ENCODE measurements at regions not wholly inside any gene's neighbourhood (a gene's known extent, or its start where the extent isn't known, plus 50 kb on each side); places are given as distances from the start of the nearest gene placed in this dataset.
"Not testable (repeated sequence)": the region's sequence is repeated elsewhere in the genome, so short reads cannot be mapped to it uniquely, and the experiment has no call there.

DNA sequence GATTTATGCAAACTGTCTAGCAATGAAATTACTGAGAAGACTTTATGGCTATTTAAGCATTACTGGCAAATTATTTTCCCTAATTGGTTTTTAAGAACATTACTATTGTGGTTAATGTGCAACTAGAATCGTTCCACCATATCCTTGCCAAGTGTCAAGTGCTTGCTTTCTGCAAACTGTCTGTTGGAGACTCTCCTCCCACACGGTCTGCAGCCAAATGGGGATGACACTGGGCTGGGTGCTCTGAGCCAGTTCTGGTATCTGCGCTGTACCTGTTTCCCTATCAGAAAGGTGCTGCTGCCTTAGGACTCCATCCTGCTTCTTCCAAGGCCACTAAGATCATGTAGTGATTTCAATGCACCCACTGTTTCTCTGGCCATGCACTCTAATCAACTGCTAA lies 110.4 kb downstream of the RAMP3 start:
- Histone ChIP-seq H3K4me1 (no peaks in the 10 kb centered on the region), H3K36me3 (no peaks in the 10 kb centered on the region), H3K27ac (no peak overlapping the region), H3K27me3 (no peaks in the 10 kb centered on the region), H3K9me3 (no peaks in the 10 kb centered on the region), H3K4me3 (no peak overlapping the region)
- 44 to 69% methylated on average over 3 of the region's 3 CpGs for WGBS, 2 donors
- intact Hi-C loops (cut with DNase I) = no loop called here
- DNase-seq = no peak
- TF ChIP-seq, protein P1, sequence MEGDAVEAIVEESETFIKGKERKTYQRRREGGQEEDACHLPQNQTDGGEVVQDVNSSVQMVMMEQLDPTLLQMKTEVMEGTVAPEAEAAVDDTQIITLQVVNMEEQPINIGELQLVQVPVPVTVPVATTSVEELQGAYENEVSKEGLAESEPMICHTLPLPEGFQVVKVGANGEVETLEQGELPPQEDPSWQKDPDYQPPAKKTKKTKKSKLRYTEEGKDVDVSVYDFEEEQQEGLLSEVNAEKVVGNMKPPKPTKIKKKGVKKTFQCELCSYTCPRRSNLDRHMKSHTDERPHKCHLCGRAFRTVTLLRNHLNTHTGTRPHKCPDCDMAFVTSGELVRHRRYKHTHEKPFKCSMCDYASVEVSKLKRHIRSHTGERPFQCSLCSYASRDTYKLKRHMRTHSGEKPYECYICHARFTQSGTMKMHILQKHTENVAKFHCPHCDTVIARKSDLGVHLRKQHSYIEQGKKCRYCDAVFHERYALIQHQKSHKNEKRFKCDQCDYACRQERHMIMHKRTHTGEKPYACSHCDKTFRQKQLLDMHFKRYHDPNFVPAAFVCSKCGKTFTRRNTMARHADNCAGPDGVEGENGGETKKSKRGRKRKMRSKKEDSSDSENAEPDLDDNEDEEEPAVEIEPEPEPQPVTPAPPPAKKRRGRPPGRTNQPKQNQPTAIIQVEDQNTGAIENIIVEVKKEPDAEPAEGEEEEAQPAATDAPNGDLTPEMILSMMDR (IDR thresholded peaks at IDR 0.05) = no peak
- TF ChIP-seq POLR2AphosphoS5 (IDR thresholded peaks at IDR 0.05) = no peak
- no peak for TF ChIP-seq EP300 (IDR thresholded peaks at IDR 0.05)
- TF ChIP-seq POLR2A (IDR thresholded peaks at IDR 0.05) = no peak

DNA sequence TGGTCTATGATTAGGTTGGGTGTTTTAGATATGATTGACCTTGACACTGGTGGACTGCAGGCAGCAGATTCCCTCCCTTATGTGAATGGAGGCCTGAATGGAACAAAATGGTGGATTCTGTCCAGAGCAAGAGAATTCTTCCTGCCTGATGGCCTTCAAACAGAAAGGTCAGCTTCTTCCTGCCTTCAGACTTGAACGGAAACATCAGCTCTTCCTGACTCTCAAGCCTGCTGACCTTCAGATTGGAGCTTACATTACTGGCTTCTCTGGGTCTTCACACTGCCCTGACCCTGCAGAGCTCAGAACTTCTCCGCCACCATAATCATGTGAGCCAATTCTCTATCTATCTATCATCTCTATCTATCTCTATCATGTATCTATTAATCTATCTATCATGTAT lies 111.6 kb downstream of the RAMP3 start:
- Histone ChIP-seq H3K36me3 (no peaks in the 10 kb centered on the region), H3K27me3 (no peaks in the 10 kb centered on the region), H3K9me3 (no peaks in the 10 kb centered on the region), H3K4me3 (no peak overlapping the region), H3K4me1 (no peaks in the 10 kb centered on the region), H3K27ac (no peak overlapping the region)
- no peak for DNase-seq
- TF ChIP-seq, protein P1 (IDR thresholded peaks at IDR 0.05) = no peak
- TF ChIP-seq EP300 (IDR thresholded peaks at IDR 0.05) (no peak), POLR2AphosphoS5 (IDR thresholded peaks at IDR 0.05) (no peak), POLR2A (IDR thresholded peaks at IDR 0.05) (no peak)
- WGBS, 2 donors = 93 to 96% methylated on average over 2 of the region's 2 CpGs
- intact Hi-C loops (cut with DNase I) = no loop called here

DNA sequence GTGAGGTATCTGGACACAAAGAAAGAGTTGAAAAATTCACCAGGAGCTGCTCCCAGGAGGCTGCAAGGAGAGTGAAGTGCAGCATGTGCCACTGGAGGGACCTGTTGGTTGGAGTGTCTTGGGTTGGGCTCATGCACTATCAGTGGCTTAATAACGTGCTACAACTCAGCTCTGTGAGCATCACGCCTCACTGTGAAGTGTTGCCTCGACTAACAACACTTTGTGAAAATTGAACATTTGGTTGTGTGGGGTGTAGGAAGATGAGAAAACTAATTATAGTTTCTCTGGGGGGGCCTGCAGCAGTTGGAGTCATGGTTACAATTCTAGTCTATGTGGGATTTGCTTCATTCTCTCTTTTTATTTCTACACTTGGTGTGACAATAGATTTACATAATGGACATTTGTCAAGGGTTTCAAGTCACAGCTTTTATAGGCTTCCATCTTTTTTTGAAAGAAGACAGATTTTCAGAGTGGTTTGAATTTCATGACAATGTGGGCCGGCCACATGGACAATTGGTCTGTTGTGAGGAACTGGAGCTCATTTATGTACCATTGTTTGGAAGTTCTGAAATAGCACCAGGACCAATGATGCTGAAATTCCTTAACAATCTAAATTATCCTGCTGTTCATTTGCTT lies 121.3 kb downstream of the RAMP3 start:
- H3K4me1 ChIP-seq = no peaks in the 10 kb centered on the region
- no peak overlapping the region for H3K27ac ChIP-seq
- no peaks in the 10 kb centered on the region for H3K36me3 ChIP-seq
- H3K9me3 ChIP-seq = no peaks in the 10 kb centered on the region
- intact Hi-C loops (cut with DNase I) = no loop called here
- 74% methylated on average over 4 of the region's 4 CpGs for WGBS, 2 donors
- H3K27me3 ChIP-seq = no peaks in the 10 kb centered on the region
- H3K4me3 ChIP-seq = no peak overlapping the region
- TF ChIP-seq, protein P1 (IDR thresholded peaks at IDR 0.05) = no peak
- no peak for TF ChIP-seq POLR2AphosphoS5 (IDR thresholded peaks at IDR 0.05)
- TF ChIP-seq POLR2A (IDR thresholded peaks at IDR 0.05) = no peak
- no peak for TF ChIP-seq EP300 (IDR thresholded peaks at IDR 0.05)
- DNase-seq = no peak

DNA sequence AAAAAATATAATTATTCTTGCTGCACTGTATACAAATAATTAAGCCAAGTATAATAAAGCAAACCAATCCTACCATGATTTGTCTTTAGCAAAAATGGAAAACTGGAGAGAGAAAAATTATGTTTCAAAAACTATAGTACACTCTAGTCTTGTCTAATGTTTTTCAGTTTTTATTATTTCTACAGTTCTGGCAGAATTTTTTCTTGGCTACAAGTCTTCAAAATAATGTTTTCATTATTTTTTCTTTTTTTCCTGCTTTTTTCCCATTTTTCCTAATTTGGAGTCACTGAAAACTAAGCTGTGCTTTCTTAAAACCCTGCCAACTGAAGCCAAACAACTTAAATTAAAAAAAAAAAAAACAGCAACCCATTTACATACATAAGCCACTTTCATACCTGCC lies 132.0 kb downstream of the RAMP3 start:
- H3K36me3 ChIP-seq; H3K4me1 ChIP-seq; H3K27ac ChIP-seq; DNase-seq; H3K9me3 ChIP-seq; intact Hi-C loops (cut with DNase I); H3K4me3 ChIP-seq; H3K27me3 ChIP-seq: not testable (repeated sequence)

DNA sequence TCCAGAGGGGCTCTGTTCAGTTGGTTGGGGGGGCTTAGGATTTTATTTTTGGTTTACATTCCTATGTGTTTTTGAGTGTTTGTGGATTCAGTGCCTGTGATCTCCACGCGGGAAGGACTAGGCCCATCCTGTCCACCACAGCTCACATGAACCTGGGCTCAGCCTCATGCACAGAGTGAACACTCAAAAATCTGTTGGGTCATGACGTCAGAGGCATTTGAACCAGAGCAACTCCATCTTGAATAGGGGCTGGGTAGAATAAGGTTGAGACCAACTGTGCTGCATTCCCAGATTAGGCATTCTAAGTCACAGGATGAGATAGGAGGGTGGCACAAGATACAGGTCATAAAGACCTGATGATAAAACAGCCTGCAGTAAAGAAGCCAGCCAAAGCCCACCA lies 133.3 kb downstream of the RAMP3 start:
- DNase-seq = no peak
- Histone ChIP-seq H3K4me3 (no peak overlapping the region), H3K36me3 (no peaks in the 10 kb centered on the region), H3K9me3 (peaks cover 0 to 7% (median 0%) of the 10 kb centered on the region in 4 donors), H3K27ac (no peak overlapping the region), H3K4me1 (no peaks in the 10 kb centered on the region), H3K27me3 (no peaks in the 10 kb centered on the region)
- 68 to 72% methylated on average over 3 of the region's 3 CpGs for WGBS, 2 donors
- no peak for TF ChIP-seq EP300 (IDR thresholded peaks at IDR 0.05)
- TF ChIP-seq, protein P1 (IDR thresholded peaks at IDR 0.05) = no peak
- TF ChIP-seq POLR2A (IDR thresholded peaks at IDR 0.05) = no peak
- no peak for TF ChIP-seq POLR2AphosphoS5 (IDR thresholded peaks at IDR 0.05)
- intact Hi-C loops (cut with DNase I) = no loop called here
